Stimulated activated CD4-positive, alpha-beta T cell treated with anti-CD3 and anti-CD28 coated beads, TNF-alpha, amount 100 ng/mL, for 48 hours (primary cell): ENCODE measurements at regions not wholly inside any gene's neighbourhood (a gene's known extent, or its start where the extent isn't known, plus 50 kb on each side); places are given as distances from the start of the nearest gene placed in this dataset.

Experiments
- DNase-seq, 3 donors: peaks; one replicate each; pipeline ENCODE4 v3.0.0-alpha.2; 2020; ENCODE audit warnings: low read depth in 3 of 3

DNA sequence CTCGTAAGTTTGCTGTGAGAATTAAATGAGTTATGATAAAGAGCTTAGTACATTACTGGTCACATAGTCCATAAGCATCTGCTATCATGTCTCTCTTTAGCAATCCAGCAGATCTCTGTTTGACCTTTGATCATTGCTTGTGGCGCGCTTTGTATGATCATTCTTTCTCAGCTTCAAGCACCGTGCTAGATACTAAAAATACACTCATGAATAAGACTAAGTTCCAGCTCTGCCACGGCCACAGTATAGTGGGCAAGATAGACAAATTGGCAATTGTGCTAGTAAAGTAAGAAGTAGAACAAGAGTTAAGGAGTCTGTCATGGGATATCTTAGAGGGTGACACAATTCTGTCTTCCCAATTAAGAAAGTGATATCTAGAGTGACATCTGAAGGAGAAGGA lies 75.2 kb upstream of the ADGRF1 start:
- no peak for DNase-seq

- no peak for DNase-seq
These were observed 74.5 kb upstream of the ADGRF1 start for GRCh38 chr6:47116606-47117005.

DNA sequence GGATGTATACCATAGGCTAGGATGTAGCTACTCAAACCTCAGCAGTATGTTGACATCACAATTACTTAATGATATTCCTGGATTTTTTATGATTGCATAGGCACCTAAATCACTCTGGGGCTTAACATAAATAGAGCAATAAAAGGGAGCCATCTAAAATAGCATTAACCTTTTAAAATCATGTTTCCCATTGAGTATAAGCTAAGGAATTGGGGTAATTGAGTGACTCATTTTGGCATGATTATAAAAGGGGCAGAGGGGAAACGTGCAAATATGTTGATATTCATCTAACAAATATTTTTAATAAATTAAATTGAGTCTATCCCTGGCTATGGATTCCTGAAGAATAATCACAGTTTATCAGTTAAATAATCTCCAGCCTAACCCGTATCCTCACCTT lies 74.0 kb upstream of the ADGRF1 start:
- no peak for DNase-seq

GRCh38 chr6:47114460-47114859 lies 72.3 kb upstream of the ADGRF1 start:
- no peak for DNase-seq

GRCh38 chr6:47112317-47112716 lies 70.2 kb upstream of the ADGRF1 start:
- DNase-seq, result no peak

DNA sequence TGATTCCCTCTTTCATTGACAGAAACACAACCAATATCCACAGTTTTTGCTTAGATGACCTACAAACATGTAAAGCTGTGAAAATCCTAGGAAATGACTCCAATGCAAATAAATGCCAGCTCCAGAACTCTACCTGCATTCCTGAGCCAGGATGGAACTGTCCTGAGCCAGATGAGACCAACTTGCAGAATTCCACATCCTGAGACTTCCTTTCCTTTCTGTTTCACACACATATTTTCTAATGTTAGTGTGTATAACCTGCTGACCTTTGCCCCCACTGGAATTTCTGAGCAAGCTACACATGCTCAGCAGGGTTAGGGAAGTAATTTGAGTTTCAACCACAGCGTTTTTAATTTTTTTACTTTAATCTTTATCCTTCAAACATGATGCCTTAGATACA lies 69.6 kb upstream of the ADGRF1 start:
- no peak for DNase-seq

- no peak for DNase-seq
These were observed 67.1 kb upstream of the ADGRF1 start for GRCh38 chr6:47109281-47109680.

GRCh38 chr6:47106721-47107197 lies 64.6 kb upstream of the ADGRF1 start:
- DNase-seq, result no peak

- no peak for DNase-seq
These were observed 64.1 kb upstream of the ADGRF1 start for GRCh38 chr6:47106216-47106615.

- DNase-seq, result no peak
These were observed 63.5 kb upstream of the ADGRF1 start for GRCh38 chr6:47105469-47106178.

DNA sequence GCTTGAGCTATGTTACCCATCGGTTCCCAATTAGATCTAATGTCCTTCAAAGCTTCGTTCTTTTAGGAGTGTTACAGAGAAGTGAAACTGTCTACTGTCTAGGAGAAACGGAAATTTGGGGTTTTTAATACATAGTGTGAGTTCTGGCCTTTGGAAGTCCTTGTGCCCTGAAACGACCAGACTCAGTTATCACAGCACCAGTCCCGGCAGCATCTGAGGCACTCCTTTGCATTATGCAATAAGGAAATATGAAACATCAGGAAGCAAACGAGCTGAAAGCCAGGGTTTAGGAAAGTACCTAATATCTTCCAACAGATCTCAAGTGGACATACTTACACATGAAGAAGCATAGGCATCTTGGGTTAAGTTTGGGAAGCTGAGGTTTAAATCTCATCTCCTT lies 61.8 kb upstream of the ADGRF1 start:
- DNase-seq, result no peak

DNA sequence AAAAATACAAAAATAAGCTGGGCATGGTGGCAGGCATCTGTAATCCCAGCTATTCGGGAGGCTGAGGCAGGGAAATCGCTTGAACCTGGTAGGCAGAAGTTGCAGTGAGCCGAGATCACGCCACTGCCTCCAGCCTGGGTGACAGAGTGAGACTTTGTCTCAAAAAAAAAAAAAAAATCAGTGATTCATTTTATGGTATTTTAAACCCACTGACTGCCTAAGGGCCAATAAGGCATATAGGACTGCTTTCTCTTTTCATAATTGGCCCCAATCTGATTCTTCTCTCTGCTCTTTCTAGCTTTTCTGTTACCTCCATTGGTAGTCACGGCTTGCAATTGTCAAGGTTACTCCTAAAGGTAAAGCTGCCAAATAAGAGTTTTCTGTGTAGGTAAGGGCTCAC lies 60.2 kb upstream of the ADGRF1 start:
- DNase-seq, result no peak

- no peak for DNase-seq
These were observed 56.5 kb upstream of the ADGRF1 start for GRCh38 chr6:47098570-47098993.

DNA sequence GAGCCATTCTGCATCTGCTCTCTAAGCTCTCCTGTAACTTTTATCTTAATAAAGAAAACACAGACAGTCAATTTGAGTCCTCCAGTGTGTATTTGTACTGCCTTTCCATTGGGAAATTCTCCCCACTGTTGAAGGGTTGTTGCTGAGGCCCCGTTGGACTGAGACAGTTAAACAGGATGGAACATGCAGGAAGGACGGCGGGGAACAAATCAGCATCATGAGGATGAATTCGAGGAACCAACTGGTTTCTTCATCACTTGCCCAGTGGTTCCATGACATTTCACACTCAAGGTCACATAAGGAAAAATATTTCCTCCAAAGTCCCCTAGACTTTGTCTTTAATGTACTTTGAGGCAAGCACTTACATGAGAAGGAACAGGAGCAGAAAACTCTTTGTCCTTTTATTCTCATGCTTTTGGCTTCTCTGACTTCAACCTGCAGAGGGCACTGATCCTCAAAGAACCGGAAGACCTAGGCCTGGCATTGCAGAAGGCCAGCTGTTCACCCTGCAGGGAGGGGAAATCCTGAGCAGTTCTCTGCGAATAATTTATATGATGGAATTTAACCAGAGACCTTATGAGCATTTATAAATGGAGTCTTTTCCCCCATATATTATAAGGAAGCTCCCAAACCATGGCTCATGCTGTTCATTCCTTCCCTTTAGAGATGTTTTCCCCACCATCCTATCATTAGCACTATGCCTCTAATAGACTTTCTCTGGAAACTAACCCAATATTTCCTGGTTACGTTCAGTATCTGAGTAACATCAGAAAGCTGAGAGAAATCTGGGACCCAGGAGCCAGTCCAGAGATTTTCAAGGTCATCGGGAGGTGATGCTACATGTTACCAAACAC lies 55.2 kb upstream of the ADGRF1 start:
- DNase-seq, result peak in 2 of 3 donors; percentile 4 to 8

DNA sequence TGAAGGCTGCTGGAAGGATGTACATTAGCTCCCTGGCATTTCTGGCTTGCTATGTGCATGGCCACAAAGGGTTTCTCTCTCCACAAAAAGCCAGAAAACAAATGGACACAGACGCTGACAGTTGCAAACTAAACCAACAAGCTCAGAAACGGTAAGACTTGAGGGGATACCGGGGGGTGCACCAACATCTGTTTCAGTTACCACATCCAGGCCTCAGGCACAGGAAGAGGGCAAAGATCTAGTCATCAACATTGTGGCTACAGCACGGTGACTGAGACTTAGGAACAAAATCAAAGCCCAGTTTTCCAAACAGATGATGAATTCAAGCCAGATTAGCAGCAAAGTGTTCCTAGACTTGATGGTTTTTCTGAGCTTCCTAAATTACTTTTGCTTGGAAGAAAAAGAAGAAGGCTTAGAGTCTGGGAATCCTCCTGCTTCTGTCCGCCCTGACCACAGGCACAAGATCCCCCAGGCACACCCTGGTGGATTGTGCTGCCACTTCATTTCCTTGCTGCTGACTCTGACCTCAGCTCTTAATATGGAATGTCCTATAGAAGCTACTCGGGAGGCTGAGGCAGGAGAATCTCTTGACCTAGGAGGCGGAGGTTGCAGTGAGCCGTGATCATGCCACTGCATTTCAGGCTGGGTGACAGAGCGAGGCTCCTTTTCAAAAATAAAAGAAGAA lies 54.2 kb upstream of the ADGRF1 start:
- no peak for DNase-seq

GRCh38 chr6:47094241-47094925 lies 52.3 kb upstream of the ADGRF1 start:
- no peak for DNase-seq

GRCh38 chr6:47093169-47093568 lies 51.0 kb upstream of the ADGRF1 start:
- no peak for DNase-seq

DNA sequence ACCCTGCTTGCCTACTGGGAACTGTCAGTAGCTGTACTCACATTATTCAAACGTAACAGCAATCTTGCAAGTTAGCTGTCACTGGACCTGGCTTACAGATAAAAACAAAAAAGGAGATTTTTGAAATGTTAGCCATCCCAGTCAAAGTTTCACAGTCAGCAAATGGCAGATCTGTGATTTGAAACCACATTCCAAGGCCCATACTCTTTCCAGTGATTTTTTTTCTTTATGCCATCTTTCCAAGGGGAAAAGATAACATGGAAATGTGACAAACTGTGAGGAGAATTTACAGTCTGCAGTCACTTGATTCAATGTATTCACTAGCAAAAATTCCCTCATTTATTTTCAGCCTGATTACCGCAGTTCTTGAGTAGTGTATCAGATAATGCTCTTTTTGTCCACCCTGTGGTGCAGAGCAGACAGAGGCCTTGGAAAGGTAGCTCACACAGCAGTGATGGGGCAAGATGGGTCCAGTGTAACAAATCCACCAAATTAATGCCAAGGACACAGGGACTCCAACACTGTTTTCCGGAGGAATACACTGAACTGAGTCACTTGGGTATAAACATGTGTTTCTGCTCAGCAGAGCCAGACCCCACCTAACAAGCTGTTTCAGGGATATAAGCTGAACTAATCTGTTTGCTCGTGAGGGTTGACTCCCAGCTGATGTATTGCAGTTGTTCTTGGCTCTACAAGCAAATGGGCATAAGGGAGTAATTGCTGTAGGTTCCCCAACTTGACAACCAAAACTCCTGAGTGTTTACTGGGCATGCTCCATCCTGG lies 49.9 kb upstream of the ADGRF1 start:
- DNase-seq, result no peak
